ENCODE measurements at regions not wholly inside any gene's neighbourhood (a gene's known extent, or its start where the extent isn't known, plus 50 kb on each side); places are given as distances from the start of the nearest gene placed in this dataset.

DNA sequence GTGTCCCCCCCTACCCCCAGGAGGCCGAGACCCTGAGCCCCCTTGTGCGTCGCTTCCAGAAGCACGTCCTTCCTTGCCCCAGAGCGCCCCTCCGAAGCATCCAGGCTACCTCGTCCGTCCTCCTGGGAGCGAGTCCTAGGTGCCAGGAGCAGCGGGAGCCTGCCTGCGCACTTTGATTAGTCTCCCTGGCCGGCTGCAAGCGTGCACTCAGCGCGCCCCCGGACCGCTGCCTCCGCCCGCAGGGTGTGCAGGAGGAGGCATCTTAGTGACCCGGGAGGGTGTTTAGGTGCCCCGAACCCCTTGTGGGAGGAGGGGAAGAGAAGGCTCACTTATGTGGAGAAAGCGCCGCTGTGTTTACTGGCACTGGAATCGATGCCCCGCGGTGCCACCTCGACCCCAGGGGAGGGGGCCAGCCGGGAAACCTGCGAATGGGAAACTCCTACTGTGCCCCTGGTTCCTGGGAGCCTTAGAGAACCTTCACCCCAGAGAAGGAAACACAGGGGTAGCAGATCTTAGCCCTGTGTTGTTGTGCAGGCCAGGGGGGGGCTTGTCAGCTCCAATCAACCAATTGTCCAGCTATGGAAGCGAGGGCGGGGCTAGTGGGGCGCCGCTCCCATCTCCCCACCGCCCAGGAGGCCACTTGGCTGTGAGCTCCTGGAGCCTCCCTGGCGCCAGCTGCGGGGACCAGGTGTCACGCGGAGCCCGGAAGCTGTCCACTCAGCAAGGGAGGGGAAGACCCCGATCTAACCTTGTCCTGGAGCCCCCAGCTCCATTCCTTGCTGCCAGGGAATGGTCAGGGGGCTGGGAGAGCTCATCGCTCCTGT, 922.8 kb upstream of the EEF2KMT start:
- TF ChIP-seq CTCF (IDR thresholded peaks at IDR 0.05; ENCODE audit: insufficient read depth, low read length, poor library complexity, severe bottlenecking) (no peak), EZH2phosphoT487 (conservative IDR thresholded peaks at IDR 0.05; ENCODE audit: low read length) (no peak)

All from SU-DHL-6 (cell line).